HG03521 (cell line): ENCODE measurements at regions not wholly inside any gene's neighbourhood (a gene's known extent, or its start where the extent isn't known, plus 50 kb on each side); places are given as distances from the start of the nearest gene placed in this dataset.
"Not testable (repeated sequence)": the region's sequence is repeated elsewhere in the genome, so short reads cannot be mapped to it uniquely, and the experiment has no call there.

Experiments
- ATAC-seq: cut with Tn5 transposase; IDR thresholded peaks from one replicate; pipeline ENCODE4 v1.9.1; 2021; ENCODE audit warnings: mild to moderate bottlenecking, moderate library complexity; ENCODE audit not compliant: unreplicated experiment

DNA sequence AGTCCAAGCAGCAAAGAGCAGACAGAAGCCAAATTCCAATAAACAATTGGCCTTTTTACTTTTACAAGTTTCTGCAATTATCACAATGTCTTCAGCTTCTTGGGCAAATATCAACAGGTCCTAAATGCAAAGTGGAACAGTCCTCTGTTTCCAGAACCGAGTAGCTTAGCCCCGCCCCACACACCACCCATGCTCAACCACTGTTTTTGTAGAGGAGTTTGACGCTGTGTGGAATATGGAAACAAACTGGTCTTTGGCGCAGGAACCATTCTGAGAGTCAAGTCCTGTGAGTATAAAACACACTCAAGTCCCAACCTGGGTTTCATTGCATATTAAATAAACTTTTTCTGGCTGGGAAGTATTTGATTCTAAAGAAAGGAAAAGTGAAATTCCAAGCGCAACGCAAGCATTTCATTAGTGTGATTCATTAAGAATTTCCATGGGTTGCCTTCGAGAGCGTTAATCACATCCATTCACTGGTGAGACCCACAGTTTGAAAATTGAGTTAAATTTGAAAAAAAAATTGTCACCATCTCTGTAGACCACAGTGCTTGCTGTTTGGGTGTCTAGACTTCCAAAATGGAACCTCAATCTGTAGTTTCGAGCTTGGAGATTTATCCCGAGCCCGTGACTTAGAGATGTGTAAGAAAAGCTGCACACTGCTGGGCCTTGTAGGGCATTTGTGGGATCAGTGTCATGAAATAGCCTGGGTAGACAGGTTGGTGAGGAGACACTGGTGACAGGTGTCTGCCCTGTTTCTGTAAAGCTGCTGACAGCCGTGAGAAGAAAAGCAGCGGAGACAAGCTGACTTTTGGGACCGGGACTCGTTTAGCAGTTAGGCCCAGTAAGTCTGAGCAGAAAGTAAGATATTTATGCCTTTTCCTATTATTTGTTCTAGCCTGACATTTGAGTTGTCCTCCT is 96.1 kb downstream of the DAD1 start:
- no peak for ATAC-seq

- ATAC-seq = no peak
These were observed 97.1 kb downstream of the DAD1 start for GRCh38 chr14:22491683-22492621.

GRCh38 chr14:22491053-22491452 is 98.0 kb downstream of the DAD1 start:
- not testable (repeated sequence) for ATAC-seq

GRCh38 chr14:22489957-22490950 is 98.8 kb downstream of the DAD1 start:
- ATAC-seq = no peak

- ATAC-seq = no peak
These were observed 99.8 kb downstream of the DAD1 start for GRCh38 chr14:22489244-22489545.

DNA sequence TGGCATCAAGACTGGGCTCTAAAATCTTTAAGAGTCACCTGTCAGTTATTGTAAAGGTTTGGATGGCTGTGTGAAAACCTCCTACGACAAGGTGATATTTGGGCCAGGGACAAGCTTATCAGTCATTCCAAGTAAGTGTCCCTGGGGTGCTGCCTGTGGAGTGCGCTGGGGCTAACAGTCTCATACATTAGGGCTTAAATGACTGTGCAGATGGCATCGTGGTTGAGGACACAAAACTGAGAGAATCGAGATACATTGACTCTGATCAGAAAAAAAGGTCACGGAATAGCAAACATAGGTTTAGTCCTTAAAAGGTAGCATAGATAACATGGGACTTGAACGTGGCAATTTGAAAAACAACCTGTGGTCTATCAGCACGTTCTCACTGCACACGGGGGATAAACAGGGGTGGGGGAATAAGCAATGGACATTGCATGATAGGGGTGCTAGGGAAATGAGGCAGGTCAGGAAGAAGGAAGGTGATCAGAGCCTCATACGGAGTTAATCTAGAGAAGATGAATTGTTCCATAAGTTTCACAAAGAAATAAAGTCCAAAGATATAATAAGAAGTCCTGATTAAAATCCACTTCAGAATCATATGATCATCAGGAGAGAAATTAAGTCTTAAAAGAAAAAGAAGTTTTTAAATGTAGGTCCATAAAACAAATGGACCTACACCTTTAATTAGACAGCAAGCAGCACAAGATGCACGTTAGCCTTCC is 100.3 kb downstream of the DAD1 start:
- no peak for ATAC-seq

DNA sequence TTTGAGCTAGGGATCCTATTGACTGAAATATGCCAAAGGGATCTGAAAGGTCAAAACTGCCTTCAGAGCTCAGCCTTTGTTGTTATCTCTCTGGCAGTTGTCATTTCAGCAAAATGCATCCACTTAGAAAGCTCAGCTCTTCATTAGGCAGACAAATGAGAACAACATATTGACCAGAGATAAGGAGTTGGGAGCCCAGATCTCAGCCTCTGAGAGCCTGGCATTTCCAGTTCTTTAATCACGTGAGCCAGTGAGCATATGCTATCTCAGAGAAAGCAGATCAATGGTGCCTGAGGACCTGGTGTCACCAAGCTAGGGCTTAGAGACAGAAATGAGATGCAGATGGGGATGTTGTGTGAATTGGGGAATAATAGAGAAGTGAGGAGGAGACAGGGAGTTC is 101.1 kb downstream of the DAD1 start:
- no peak for ATAC-seq

DNA sequence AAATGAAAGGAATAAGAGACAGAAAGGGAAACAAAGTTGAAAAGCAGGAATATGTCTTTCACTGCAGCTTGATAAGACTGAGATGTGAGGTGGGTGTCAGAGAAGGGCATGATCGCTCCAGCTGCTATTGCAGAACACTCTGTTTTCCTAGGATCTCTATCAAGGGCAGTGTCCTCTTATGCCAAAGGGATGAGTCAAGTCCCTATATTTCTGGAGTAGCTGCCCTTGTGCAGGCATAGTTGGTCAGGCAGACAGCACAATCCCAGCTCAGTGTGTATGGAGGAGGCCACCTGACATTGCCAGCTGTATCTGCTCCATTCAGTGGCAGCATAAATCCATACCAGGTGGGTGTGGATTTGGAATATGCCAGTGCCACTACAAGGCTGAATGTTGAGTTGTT is 101.6 kb downstream of the DAD1 start:
- no peak for ATAC-seq

- no peak for ATAC-seq
These were observed 102.3 kb downstream of the DAD1 start for GRCh38 chr14:22486675-22487074.

DNA sequence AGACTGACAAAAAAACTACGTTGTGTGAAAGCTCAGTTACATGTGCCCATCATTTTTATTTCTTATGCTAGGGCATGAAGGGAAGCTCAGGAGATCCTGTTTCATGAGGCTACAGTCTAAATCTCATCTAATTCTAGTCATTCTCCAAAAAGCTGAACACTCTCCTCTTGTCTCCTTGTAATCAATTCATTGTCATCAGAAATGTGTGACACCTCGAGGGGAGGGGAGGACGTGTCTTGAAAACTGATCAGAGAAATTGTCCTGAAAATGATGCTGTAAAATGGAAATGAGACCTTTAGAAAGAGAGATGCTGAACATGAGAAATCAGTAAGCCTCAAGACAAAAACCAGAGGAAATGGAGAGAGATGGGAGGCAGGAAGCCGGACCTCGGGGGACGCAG is 103.4 kb downstream of the DAD1 start:
- ATAC-seq = no peak

GRCh38 chr14:22485178-22485577 is 103.8 kb downstream of the DAD1 start:
- no peak for ATAC-seq

GRCh38 chr14:22484632-22485031 is 104.4 kb downstream of the DAD1 start:
- ATAC-seq = no peak

DNA sequence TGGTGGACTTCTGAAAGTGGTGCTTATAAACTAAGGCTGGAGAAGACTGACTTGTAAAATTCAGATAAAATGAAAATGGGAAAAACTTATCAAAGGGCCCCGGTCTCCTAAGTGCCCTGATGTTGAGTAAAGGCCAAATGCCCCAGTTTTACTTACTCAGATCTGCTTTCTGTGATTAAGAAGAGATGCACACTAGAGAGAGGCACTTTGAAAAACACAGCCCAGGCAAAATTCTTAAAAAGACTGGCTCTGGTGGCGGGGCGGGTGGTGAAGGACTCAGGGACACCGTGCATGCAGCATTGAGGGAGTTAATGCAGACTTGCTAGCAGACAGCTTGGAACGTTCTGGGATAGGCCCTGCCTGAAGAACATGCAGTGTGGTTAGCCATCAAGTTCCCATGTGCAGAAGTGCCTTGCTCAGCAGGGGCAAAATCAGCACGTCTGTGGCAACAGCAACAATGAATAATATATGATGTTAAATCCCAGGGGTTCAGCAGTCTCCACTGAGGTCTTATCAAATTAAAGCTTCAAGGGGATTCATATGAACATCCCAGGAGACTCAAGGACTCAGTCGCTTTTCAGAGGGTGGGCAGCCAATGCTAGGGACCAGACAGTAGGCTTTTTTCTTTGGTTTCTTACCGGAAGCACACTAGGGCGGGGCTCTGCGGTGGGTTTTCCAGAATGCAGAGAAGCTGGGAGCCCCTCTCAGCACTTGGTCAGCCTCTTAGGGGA is 105.0 kb downstream of the DAD1 start:
- no peak for ATAC-seq

DNA sequence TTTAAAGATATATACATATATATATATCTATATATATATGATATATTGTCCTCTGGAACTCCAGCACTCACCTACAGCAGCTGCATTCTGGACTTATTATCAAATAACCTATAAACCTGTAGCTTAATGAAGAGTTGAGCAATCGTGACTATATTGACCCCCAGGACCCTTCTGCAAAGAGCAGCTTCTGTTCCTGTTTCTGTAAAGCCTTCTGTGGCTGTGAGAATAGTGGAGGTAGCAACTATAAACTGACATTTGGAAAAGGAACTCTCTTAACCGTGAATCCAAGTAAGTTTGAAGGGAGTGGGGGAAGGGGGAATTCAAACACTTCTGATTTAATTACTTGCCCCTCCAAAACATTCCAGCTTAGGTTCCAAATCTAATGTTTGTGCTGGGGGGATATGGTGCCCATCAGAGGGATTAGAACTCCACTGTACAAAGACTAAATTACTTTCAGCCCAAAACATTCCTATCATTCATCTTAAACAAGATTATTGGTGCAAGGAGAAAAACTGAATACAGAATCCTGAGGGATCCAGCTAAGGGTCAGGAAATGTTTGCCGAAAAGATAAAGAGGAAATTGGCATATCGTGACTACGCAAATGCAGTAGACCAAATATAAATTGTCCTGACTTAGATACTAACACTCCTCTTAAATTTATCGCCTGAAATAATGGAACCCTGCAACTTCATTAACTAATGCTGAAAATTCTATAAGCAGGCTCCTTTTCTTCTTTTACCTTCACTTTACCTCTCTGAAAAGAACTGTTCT is 106.1 kb downstream of the DAD1 start:
- ATAC-seq = no peak

DNA sequence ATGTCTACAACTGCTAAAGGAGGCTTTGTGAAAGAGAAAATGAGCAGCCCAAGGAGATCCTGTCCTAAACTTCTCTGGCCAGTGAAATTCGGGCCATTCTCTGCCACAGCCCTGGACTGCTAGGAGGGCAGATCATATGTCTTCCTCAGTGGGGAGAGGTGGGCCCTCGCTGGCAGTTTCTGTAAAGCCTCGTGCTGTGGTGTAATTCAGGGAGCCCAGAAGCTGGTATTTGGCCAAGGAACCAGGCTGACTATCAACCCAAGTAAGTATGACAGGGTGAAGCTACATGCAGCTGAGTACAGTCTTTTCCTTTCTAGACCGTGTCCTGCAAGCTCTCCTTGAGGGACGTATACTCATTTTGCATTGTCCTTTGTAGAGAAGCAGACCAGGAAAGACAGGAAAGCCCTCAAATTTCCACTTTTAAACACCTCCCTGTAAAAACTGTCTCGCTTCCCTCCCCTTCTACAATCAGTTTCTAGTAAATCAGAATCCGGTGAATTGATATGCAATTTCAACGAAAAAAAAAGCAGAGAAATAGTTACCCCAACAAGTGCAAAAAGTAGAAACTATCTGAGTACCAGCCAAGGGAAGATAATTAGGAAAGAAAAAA is 106.8 kb downstream of the DAD1 start:
- ATAC-seq = no peak

GRCh38 chr14:22481546-22481945 is 107.5 kb downstream of the DAD1 start:
- no peak for ATAC-seq

GRCh38 chr14:22479776-22480464 is 109.1 kb downstream of the DAD1 start:
- ATAC-seq = no peak

- no peak for ATAC-seq
These were observed 109.9 kb downstream of the DAD1 start for GRCh38 chr14:22479132-22479531.
